Natural killer cell (primary cell): ENCODE measurements at regions not wholly inside any gene's neighbourhood (a gene's known extent, or its start where the extent isn't known, plus 50 kb on each side); places are given as distances from the start of the nearest gene placed in this dataset.
"Not testable (repeated sequence)": the region's sequence is repeated elsewhere in the genome, so short reads cannot be mapped to it uniquely, and the experiment has no call there.

Experiments used
- ATAC-seq, 3 donors: fragments of 150-1000 bp in 2 of 3; fragments of 200-7000 bp in 1 of 3; cut with Tn5 transposase; 1 replicate in 1 of 3; 2 replicates in 2 of 3; pipeline ENCODE4 v1.10.0; 2021; ENCODE audit warnings: mild to moderate bottlenecking in 2 of 3, moderate library complexity in 2 of 3
- DNase-seq, 2 donors: peaks; one replicate each; pipeline versions ENCODE4 v3.0.0 to v3.0.0-alpha.2; 2013 to 2021; ENCODE audit warnings: mixed read lengths in 1 of 2
- H3K27ac ChIP-seq: one replicate; pipeline ENCODE4 v1.5.1; 2013; ENCODE audit warnings: mild to moderate bottlenecking, low read length
- H3K27me3 ChIP-seq: one replicate; pipeline ENCODE4 v1.6.1; 2013; ENCODE audit warnings: low read length; ENCODE audit not compliant: control insufficient read depth, insufficient read depth
- H3K36me3 ChIP-seq: one replicate; pipeline ENCODE4 v1.6.1; 2013; ENCODE audit warnings: low read length; ENCODE audit not compliant: control insufficient read depth, insufficient read depth
- H3K4me1 ChIP-seq: one replicate; pipeline ENCODE4 v1.6.1; 2013; ENCODE audit warnings: low read length; ENCODE audit not compliant: control insufficient read depth, insufficient read depth
- H3K4me3 ChIP-seq: one replicate; pipeline ENCODE4 v1.5.1; 2013; ENCODE audit warnings: low read length
- H3K9me3 ChIP-seq: one replicate; pipeline ENCODE4 v1.6.1; 2013; ENCODE audit warnings: low read length; ENCODE audit not compliant: control insufficient read depth, insufficient read depth
- H3K27ac Mint-ChIP-seq, 2 donors: one replicate each; pipeline ENCODE4 v1.8.0; 2022; ENCODE audit warnings: mild to moderate bottlenecking in 2 of 2, mixed read lengths in 2 of 2, moderate library complexity in 1 of 2
- H3K27me3 Mint-ChIP-seq, 2 donors: one replicate each; pipeline ENCODE4 v1.8.0; 2022; ENCODE audit warnings: low read depth in 2 of 2, mixed read lengths in 2 of 2
- H3K36me3 Mint-ChIP-seq: one replicate; pipeline ENCODE4 v1.8.0; 2022; ENCODE audit warnings: mixed read lengths
- H3K4me1 Mint-ChIP-seq, 2 donors: one replicate each; pipeline ENCODE4 v1.8.0; 2022; ENCODE audit warnings: mixed read lengths in 2 of 2
- H3K4me3 Mint-ChIP-seq: one replicate; pipeline ENCODE4 v1.8.0; 2022; ENCODE audit warnings: mild to moderate bottlenecking, moderate library complexity, mixed read lengths
- H3K9me3 Mint-ChIP-seq, 2 donors: one replicate each; pipeline ENCODE4 v1.8.0; 2022; ENCODE audit warnings: mixed read lengths in 2 of 2
- WGBS: methylation state at CpG from one replicate; pipeline ENCODE4 v1.1.7; 2013; ENCODE audit warnings: missing lambda C conversion rate; ENCODE audit not compliant: insufficient coverage; 5-methylcytosine and 5-hydroxymethylcytosine counted together
- intact Hi-C: fragments of 100-400 bp; cut with micrococcal nuclease; formaldehyde crosslinking; loops from one replicate; pipeline ENCODE4 v1.14.2; 2022
- TF ChIP-seq, protein P1 (sequence below): fragments of 200-600 bp; IDR thresholded peaks from one replicate; pipeline ENCODE4 v1.8.0; 2022; ENCODE audit warnings: antibody characterized with exemption

DNA sequence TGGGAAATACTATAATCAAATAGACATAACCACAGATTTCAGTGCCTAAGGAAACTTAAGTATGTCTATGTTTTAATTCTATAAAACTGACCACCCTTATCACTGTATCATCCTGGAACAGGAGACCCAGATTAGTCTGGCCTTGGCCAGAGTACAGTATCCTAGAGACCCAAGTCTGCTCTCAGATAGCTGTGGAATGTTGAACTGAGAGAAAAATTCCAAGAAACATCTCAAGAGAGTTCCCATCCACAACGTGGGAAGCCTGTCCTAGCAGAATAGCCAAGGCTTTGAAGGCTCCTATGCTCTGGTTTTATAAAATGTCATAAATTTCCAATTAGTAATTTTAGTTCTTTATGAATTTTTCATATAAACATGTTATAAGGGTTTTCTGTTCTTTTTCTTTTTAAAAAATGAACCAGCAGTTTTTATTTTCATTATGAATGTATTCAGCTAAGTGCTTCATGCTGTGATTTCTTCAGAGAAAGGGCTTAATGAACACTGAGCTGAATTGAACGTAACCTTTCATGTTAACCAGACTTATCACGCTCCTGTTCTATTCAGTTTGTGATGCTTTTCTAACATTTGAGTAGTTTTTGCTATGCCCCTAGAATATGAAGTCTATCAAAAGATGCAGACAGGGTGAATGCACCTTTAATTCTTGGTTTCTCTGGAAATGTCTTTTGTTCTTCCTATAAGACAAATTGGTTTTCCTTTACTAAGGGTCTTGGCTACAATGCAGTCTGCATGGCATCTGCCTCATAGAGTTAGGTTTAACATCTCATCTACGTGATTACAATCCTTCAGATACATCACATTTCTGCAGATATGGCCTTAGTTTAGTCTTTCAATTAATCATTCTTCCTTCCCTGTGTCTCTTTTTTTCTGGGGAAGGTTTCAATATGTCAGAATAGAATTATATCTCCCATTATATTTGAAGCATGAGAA is 230.8 kb downstream of the CYLC2 start:
- ATAC-seq = no peak
- H3K4me1 Mint-ChIP-seq = no peaks in the 10 kb centered on the region
- H3K27me3 Mint-ChIP-seq = no peaks in the 10 kb centered on the region
- no peak overlapping the region for H3K27ac ChIP-seq
- H3K36me3 Mint-ChIP-seq = no peaks in the 10 kb centered on the region
- intact Hi-C loops = no loop called here
- H3K27ac Mint-ChIP-seq = no peak overlapping the region
- TF ChIP-seq, protein P1, sequence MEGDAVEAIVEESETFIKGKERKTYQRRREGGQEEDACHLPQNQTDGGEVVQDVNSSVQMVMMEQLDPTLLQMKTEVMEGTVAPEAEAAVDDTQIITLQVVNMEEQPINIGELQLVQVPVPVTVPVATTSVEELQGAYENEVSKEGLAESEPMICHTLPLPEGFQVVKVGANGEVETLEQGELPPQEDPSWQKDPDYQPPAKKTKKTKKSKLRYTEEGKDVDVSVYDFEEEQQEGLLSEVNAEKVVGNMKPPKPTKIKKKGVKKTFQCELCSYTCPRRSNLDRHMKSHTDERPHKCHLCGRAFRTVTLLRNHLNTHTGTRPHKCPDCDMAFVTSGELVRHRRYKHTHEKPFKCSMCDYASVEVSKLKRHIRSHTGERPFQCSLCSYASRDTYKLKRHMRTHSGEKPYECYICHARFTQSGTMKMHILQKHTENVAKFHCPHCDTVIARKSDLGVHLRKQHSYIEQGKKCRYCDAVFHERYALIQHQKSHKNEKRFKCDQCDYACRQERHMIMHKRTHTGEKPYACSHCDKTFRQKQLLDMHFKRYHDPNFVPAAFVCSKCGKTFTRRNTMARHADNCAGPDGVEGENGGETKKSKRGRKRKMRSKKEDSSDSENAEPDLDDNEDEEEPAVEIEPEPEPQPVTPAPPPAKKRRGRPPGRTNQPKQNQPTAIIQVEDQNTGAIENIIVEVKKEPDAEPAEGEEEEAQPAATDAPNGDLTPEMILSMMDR = no peak
- H3K36me3 ChIP-seq = no peaks in the 10 kb centered on the region
- DNase-seq = no peak
- H3K4me3 Mint-ChIP-seq = no peak overlapping the region
- H3K9me3 Mint-ChIP-seq = peaks cover 9 to 14% of the 10 kb centered on the region in 2 donors
- H3K27me3 ChIP-seq = no peaks in the 10 kb centered on the region
- no peaks in the 10 kb centered on the region for H3K9me3 ChIP-seq
- no peak overlapping the region for H3K4me3 ChIP-seq
- H3K4me1 ChIP-seq = no peaks in the 10 kb centered on the region
- WGBS = 76% methylated on average over 3 of the region's 4 CpGs

DNA sequence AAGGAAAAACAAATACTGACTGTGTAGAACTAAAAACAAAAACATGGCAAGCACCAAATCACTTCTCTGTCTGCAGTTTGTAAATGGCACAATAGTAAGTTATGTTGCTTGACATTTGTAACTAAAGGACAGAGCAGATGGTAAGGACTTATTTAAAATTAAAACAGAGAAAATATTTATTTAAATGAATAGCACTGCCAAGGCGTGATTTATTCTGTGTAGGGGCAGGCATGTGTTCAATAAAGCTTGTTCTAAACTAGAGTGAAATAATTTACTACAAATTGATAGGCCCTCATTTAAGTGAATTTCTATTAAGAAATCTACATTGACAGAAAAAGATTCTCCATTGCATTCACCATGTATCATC is 231.5 kb downstream of the CYLC2 start:
- WGBS = no CpG with 5 or more reads among the region's 1 CpG
- intact Hi-C loops = no loop called here
- DNase-seq = no peak

DNA sequence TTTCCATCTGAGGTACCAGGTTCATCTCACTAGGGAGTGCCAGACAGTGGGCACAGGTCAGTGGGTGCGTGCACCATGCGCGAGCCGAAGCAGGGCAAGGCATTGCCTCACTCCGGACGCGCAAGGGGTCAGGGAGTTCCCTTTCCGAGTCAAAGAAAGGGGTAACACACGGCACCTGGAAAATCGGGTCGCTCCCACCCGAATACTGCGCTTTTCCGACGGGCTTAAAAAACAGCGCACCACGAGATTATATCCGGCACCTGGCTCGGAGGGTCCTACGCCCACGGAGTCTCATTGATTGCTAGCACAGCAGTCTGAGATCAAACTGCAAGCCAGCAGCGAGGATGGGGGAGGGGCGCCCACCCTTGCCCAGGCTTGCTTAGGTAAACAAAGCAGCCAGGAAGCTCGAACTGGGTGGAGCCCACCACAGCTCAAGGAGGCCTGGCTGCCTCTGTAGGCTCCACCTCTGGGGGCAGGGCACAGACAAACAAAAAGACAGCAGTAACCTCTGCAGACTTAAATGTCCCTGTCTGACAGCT is 242.5 kb downstream of the CYLC2 start:
- ATAC-seq, DNase-seq, H3K36me3 ChIP-seq, H3K27me3 ChIP-seq, H3K27me3 Mint-ChIP-seq, H3K4me3 Mint-ChIP-seq, intact Hi-C loops, H3K4me1 ChIP-seq, H3K4me1 Mint-ChIP-seq, H3K4me3 ChIP-seq, H3K27ac Mint-ChIP-seq, H3K36me3 Mint-ChIP-seq, H3K27ac ChIP-seq, H3K9me3 ChIP-seq: not testable (repeated sequence)
- 92% methylated on average over 23 of the region's 24 CpGs for WGBS
- H3K9me3 Mint-ChIP-seq = peaks cover 23 to 28% of the 10 kb centered on the region in 2 donors

More for the DNA sequence above, 231.5 kb downstream of the CYLC2 start:
- H3K9me3 Mint-ChIP-seq = peaks cover 10 to 17% of the 10 kb centered on the region in 2 donors
- TF ChIP-seq, protein P1 = no peak
- H3K27ac Mint-ChIP-seq = no peak overlapping the region
- no peaks in the 10 kb centered on the region for H3K27me3 ChIP-seq
- H3K4me1 Mint-ChIP-seq = no peaks in the 10 kb centered on the region
- H3K4me1 ChIP-seq = no peaks in the 10 kb centered on the region
- no peaks in the 10 kb centered on the region for H3K36me3 Mint-ChIP-seq
- no peaks in the 10 kb centered on the region for H3K36me3 ChIP-seq
- no peak overlapping the region for H3K4me3 ChIP-seq
- H3K9me3 ChIP-seq = no peaks in the 10 kb centered on the region
- H3K27me3 Mint-ChIP-seq = no peaks in the 10 kb centered on the region
- H3K27ac ChIP-seq = no peak overlapping the region
- H3K4me3 Mint-ChIP-seq = no peak overlapping the region
- no peak for ATAC-seq

DNA sequence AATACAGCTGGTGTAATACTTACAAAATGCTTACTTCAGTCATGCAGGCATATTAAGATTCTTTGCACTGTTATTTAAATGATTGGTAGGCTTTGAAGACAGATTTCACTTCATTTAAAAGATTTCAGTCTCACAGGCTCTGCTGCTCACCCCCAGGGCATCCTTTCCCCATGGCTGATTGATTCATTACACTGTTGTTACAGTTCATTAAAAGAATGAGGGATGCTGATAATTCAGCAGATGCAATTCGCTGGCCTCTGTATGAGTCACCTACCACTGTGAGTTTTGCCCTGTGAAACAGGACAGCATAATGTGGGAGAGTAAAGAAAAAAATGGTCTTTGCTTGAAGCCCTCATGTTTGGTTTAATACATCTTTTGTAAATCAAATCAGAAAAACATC is 246.9 kb downstream of the CYLC2 start:
- intact Hi-C loops = no loop called here
- peaks cover 11 to 12% of the 10 kb centered on the region in 2 donors for H3K9me3 Mint-ChIP-seq
- H3K4me1 ChIP-seq = no peaks in the 10 kb centered on the region

More for the DNA sequence above, 246.9 kb downstream of the CYLC2 start:
- 58% methylated on average over 1 of the region's 1 CpG for WGBS
- Mint-ChIP-seq H3K27me3 (no peaks in the 10 kb centered on the region), H3K27ac (no peak overlapping the region), H3K4me3 (no peak overlapping the region), H3K36me3 (no peaks in the 10 kb centered on the region), H3K4me1 (no peaks in the 10 kb centered on the region)
- H3K36me3 ChIP-seq = no peaks in the 10 kb centered on the region
- no peak overlapping the region for H3K27ac ChIP-seq
- H3K4me3 ChIP-seq = no peak overlapping the region
- no peaks in the 10 kb centered on the region for H3K27me3 ChIP-seq
- no peaks in the 10 kb centered on the region for H3K9me3 ChIP-seq
- DNase-seq = no peak
- TF ChIP-seq, protein P1 = no peak
- no peak for ATAC-seq
